Tibial nerve (tissue), 4 donors: ENCODE measurements at regions not wholly inside any gene's neighbourhood (a gene's known extent, or its start where the extent isn't known, plus 50 kb on each side); places are given as distances from the start of the nearest gene placed in this dataset.

ENCODE experiments used
- EP300 ChIP-seq, 2 donors: sonication (generic); formaldehyde crosslinking; IDR thresholded peaks; one replicate each; pipeline ENCODE4 v1.6.1; 2017; ENCODE audit warnings: antibody characterized with exemption in 2 of 2, mild to moderate bottlenecking in 1 of 2
- POLR2A ChIP-seq, 2 donors: fragments of 450-650 bp; IDR thresholded peaks; one replicate each; pipeline ENCODE4 v1.6.1; 2017; ENCODE audit warnings: antibody characterized with exemption in 2 of 2, mild to moderate bottlenecking in 2 of 2, moderate library complexity in 2 of 2
- TF ChIP-seq, protein P1 (sequence below), 5 experiments: fragments of 200-600 bp in 3 of 5; fragments of 450-650 bp in 2 of 5; sonication (generic) in 3 of 5; IDR thresholded peaks; one replicate each; pipeline ENCODE4 v1.5.1; 2016 to 2019; ENCODE audit warnings: antibody characterized with exemption in 5 of 5, mild to moderate bottlenecking in 3 of 5, moderate library complexity in 2 of 5

DNA sequence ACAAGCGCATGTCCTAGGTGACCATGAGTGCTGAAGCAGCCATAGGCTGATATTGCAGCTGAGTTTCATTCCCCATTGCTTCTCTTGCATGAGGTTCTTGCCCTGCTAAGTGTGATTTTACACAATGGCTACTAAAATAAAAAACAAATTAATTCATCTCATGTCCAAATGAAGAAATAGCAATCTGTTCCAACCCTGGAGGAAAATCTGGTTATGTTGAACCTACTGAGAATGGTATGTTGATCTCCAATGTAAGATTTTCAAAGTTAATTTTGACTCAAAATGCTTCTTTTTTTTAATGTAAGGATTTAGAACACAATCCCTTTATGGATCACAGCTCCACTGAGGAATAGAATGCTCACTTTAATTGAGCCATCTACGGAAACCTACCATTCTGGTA, 254.2 kb upstream of the CRBN start:
- TF ChIP-seq, protein P1, sequence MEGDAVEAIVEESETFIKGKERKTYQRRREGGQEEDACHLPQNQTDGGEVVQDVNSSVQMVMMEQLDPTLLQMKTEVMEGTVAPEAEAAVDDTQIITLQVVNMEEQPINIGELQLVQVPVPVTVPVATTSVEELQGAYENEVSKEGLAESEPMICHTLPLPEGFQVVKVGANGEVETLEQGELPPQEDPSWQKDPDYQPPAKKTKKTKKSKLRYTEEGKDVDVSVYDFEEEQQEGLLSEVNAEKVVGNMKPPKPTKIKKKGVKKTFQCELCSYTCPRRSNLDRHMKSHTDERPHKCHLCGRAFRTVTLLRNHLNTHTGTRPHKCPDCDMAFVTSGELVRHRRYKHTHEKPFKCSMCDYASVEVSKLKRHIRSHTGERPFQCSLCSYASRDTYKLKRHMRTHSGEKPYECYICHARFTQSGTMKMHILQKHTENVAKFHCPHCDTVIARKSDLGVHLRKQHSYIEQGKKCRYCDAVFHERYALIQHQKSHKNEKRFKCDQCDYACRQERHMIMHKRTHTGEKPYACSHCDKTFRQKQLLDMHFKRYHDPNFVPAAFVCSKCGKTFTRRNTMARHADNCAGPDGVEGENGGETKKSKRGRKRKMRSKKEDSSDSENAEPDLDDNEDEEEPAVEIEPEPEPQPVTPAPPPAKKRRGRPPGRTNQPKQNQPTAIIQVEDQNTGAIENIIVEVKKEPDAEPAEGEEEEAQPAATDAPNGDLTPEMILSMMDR (IDR thresholded peaks at IDR 0.05) = no peak
- TF ChIP-seq POLR2A (IDR thresholded peaks at IDR 0.05) (no peak), EP300 (IDR thresholded peaks at IDR 0.05) (no peak)
